Brain microvascular endothelial cell (primary cell): ENCODE measurements at regions not wholly inside any gene's neighbourhood (a gene's known extent, or its start where the extent isn't known, plus 50 kb on each side); places are given as distances from the start of the nearest gene placed in this dataset.

Experiments
- DNase-seq: peaks from one replicate; pipeline ENCODE4 v3.0.0-alpha.2; 2020
- H3K27ac ChIP-seq: fragments of 250-450 bp; sonication (Bioruptor Pico); 2 replicates; pipeline ENCODE4 v1.5.1; 2020; ENCODE audit warnings: mild to moderate bottlenecking, moderate library complexity
- H3K27me3 ChIP-seq: fragments of 250-450 bp; sonication (Bioruptor Pico); replicated peaks from 2 replicates; pipeline ENCODE4 v1.5.1; 2020; ENCODE audit warnings: mild to moderate bottlenecking
- H3K36me3 ChIP-seq: fragments of 250-450 bp; sonication (Bioruptor Pico); replicated peaks from 2 replicates; pipeline ENCODE4 v1.5.1; 2020; ENCODE audit warnings: mild to moderate bottlenecking
- H3K4me3 ChIP-seq: 2 replicates; pipeline ENCODE4 v1.5.1; 2011; ENCODE audit warnings: low read depth, mild to moderate bottlenecking, control low read depth, low read length, moderate library complexity
- CTCF ChIP-seq: IDR thresholded peaks from 2 replicates; pipeline ENCODE4 v1.5.1; 2011; ENCODE audit warnings: low read depth, mild to moderate bottlenecking, moderate library complexity, low read length, control low read depth, inconsistent platforms; ENCODE audit errors: missing control alignments
- in situ Hi-C: cut with HindIII; loops from 2 replicates; pipeline ENCODE4 v1.10.0; 2017; ENCODE audit warnings: low sequenced_read_pairs, low pct_ligation_motif_present

GRCh38 chr6:106735828-106736227 is 106.5 kb downstream of the QRSL1 start:
- TF ChIP-seq CTCF: no peak
- Histone ChIP-seq H3K36me3 (no peaks in the 10 kb centered on the region), H3K27me3 (no peaks in the 10 kb centered on the region), H3K27ac (no peak overlapping the region), H3K4me3 (no peak overlapping the region)
- in situ Hi-C loops: no loop called here
- no peak for DNase-seq

- no peaks in the 10 kb centered on the region for H3K36me3 ChIP-seq
- no peaks in the 10 kb centered on the region for H3K27me3 ChIP-seq
- DNase-seq: no peak
- TF ChIP-seq CTCF: no peak
- no peak overlapping the region for H3K4me3 ChIP-seq
- H3K27ac ChIP-seq: no peak overlapping the region
- in situ Hi-C loops: no loop called here
Measured at GRCh38 chr6:106735136-106735633, 105.8 kb downstream of the QRSL1 start.

- in situ Hi-C loops: no loop called here
- no peak for DNase-seq
- Histone ChIP-seq H3K36me3 (no peaks in the 10 kb centered on the region), H3K27ac (no peak overlapping the region), H3K27me3 (no peaks in the 10 kb centered on the region), H3K4me3 (no peak overlapping the region)
- TF ChIP-seq CTCF: no peak
Measured at GRCh38 chr6:106733386-106733785, 104.0 kb downstream of the QRSL1 start.

GRCh38 chr6:106732376-106732940 is 103.1 kb downstream of the QRSL1 start:
- no peak for DNase-seq
- no peak overlapping the region for H3K4me3 ChIP-seq
- no peaks in the 10 kb centered on the region for H3K36me3 ChIP-seq
- in situ Hi-C loops: no loop called here
- no peaks in the 10 kb centered on the region for H3K27me3 ChIP-seq
- no peak overlapping the region for H3K27ac ChIP-seq
- TF ChIP-seq CTCF: no peak

GRCh38 chr6:106731843-106732160 is 102.4 kb downstream of the QRSL1 start:
- no peak overlapping the region for H3K4me3 ChIP-seq
- in situ Hi-C loops: no loop called here
- no peak for DNase-seq
- no peaks in the 10 kb centered on the region for H3K27me3 ChIP-seq
- H3K36me3 ChIP-seq: no peaks in the 10 kb centered on the region
- no peak overlapping the region for H3K27ac ChIP-seq
- TF ChIP-seq CTCF: no peak

GRCh38 chr6:106731144-106731842 is 101.9 kb downstream of the QRSL1 start:
- H3K27me3 ChIP-seq: no peaks in the 10 kb centered on the region
- no peak for TF ChIP-seq CTCF
- H3K27ac ChIP-seq: no peak overlapping the region
- H3K4me3 ChIP-seq: no peak overlapping the region
- in situ Hi-C loops: no loop called here
- H3K36me3 ChIP-seq: no peaks in the 10 kb centered on the region
- no peak for DNase-seq
